ENCODE measurements at regions not wholly inside any gene's neighbourhood (a gene's known extent, or its start where the extent isn't known, plus 50 kb on each side); places are given as distances from the start of the nearest gene placed in this dataset.

- no peak for DNase-seq
These were observed 158.0 kb upstream of the IL12A start for GRCh38 chr3:159830523-159831154.

DNA sequence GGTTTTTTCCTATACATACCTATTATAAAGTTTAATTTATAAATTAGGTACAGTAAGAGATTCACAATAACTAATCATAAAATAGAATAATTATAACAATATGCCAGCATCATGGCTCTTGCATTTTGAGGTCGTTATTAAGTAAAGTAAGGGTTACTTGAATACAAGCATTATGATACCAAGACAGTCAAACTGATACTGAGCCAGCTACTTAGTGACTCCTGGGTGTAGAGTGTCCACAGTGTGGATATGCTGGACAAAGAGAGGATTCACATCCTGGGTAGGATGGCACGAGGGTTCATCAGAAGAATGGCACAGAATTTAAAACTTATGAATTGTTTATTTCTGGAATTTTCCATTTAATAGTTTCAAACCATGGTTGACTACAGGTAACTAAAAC is 157.2 kb upstream of the IL12A start:
- no peak for DNase-seq

DNA sequence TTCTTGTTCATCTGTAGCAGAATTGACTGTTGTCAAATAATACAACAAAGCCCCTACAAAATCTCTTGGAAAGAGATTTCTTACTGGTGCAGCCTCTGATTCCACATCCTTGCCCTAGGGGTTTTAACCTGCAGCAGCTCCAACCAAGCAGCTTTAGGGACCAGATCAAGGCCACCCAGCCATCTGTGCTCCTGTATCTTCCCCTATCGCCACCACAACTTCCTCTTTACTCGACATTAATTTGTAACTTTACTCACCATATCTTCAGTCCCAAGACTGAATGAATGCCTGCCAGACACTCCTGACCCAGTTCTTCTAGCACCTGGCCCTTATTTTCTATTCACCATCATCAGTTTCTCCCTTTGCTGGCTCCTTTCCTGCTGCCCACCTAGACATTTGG is 156.6 kb upstream of the IL12A start:
- DNase-seq, result no peak

GRCh38 chr3:159835126-159835525 is 153.5 kb upstream of the IL12A start:
- DNase-seq, result no peak

DNA sequence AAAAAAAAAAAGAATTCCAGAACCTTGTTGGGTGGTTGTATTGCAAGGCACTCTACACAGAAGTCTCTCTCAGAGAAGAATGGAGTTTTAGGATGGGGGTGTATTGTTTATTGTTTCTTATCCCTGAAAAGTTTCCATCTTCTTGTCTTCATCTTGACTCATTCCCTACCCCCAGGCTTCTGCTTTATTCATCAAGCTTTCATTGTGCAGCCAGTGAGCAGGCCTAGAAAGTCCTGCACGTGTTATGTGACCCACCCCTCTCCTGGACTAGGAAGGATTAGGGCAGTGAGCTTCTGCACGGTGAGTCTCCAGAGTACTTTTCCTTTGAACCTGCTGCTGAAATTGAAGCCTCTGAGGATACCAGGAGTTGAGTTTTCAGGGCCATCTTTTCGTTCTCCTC is 150.9 kb upstream of the IL12A start:
- DNase-seq, result peak in 1 of 2 experiments; percentile 30

GRCh38 chr3:159838938-159839337 is 149.7 kb upstream of the IL12A start:
- no peak for DNase-seq

GRCh38 chr3:159839561-159840379 is 148.9 kb upstream of the IL12A start, which contains the start of gene SCHIP1:
SCHIP1 (plus strand) TSS chr3:159839861.
- DNase-seq, result peak; percentile 96 to 98

- DNase-seq, result peak in 1 of 2 experiments; percentile 28
These were observed 147.8 kb upstream of the IL12A start for GRCh38 chr3:159840703-159841299.

- DNase-seq, result peak; percentile 41 to 78
These were observed 146.9 kb upstream of the IL12A start for GRCh38 chr3:159841766-159842165.

- DNase-seq, result no peak
These were observed 144.6 kb upstream of the IL12A start for GRCh38 chr3:159843840-159844730.

DNA sequence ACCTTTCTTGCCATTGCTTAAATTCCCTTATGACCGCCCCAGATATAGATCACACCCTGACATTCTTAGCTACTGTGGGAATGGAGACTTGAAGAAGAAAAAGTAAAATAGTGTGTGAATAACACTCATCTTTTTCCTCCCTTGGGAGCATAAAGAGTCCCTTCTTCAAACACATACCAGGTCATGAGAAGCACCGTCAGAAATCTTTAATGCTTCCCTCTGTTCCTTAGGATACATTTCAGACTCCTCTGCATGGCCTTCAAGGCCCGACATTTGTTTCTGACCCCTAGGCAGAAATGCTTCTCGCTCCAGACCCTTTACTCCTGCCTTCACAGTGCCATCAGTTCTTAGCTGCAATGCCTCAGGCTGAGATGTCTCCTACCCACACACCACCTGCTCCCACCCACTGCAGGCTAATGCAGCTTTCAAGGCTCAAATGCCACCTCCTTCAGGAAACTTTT is 143.8 kb upstream of the IL12A start:
- no peak for DNase-seq

DNA sequence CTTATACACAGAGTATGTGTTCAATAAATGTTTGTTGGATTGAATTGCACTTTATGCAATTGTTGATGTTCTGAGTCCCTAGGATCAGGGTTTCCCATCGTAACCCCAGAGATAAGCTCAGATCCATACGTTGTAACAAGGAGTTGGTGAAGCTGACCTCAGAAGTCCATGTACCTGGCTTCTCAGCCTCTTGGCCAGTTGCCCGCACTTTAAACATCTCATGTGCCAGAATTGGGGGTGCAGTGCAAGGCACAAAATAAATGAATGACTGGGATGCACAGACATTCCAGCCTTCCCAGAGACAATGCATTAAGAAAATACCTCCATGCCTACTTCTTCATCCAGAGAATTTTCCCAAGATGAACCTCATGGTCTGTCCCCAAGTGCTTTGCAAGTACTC is 142.9 kb upstream of the IL12A start:
- no peak for DNase-seq

GRCh38 chr3:159846255-159846654 is 142.4 kb upstream of the IL12A start:
- no peak for DNase-seq

GRCh38 chr3:159848348-159849118 is 140.1 kb upstream of the IL12A start:
- peak; percentile 43 to 91 for DNase-seq

DNA sequence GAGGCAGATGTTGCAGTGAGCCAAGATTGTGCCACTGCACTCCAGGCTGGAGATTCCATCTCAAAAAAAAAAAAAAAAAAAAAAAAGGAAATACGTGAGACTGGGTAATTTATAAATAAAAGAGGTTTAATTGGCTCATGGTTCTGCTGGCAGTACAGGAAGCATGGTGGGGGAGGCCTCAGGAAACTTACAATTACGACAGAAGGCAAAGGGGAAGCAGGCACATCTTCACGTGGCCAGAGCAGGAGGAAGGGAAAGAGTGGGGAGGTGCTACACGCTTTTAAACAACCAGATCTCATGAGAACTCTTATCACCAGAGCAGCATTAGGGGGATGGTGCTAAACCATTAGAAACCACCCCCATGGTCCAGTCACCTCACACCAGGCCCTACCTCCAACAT is 138.2 kb upstream of the IL12A start:
- DNase-seq, result no peak

DNA sequence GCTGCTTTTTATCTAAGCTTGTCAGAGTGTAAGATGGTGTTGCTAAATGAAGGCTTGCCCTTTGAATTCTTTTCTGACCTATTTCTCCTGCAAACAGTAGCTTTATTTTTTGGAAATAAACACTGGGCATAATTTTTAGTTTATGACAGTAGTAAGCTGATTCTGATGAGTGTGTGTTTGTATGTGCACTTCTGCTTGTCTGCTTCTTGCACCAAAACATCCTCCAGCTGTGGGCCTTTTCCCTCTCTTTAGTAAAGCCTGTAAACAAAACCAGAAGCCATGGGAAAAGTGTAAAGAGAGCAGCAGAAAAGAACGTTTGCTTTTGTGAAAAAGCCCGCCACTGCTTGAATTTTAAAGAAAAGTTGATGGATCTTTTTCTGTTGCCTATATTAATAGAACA is 136.4 kb upstream of the IL12A start:
- no peak for DNase-seq

GRCh38 chr3:159852821-159853505 is 135.7 kb upstream of the IL12A start:
- peak; percentile 80 to 82 for DNase-seq

- no peak for DNase-seq
These were observed 135.2 kb upstream of the IL12A start for GRCh38 chr3:159853506-159853864.

DNA sequence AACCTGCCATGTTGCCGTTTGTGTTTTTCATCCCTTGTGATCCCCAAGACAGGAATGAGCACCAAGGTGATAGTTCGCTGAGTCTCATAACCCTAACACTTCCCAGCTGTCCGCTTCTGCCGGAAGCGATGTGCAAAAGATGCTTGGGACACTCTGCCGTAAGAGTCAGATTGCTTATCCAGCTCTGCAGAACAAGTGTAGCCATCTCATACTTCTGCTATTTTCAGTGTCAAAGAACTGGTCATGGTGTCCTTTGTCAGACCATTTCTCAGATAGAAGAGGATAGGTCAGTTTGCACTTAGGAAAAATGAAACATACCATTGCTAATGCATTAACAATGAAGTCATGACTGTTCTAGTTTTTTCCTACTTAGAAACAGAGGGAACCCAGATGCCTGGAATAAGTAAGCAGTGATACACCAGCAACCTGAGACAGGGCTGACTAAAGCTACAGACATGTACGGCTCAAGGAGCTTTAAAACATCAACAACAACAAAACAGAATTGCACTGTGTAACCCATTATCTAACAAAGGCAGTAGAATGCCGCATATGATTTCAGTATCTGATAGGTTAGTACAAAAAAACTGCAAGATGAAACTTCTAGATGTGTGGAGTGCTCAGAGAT is 134.0 kb upstream of the IL12A start:
- DNase-seq, result no peak

DNA sequence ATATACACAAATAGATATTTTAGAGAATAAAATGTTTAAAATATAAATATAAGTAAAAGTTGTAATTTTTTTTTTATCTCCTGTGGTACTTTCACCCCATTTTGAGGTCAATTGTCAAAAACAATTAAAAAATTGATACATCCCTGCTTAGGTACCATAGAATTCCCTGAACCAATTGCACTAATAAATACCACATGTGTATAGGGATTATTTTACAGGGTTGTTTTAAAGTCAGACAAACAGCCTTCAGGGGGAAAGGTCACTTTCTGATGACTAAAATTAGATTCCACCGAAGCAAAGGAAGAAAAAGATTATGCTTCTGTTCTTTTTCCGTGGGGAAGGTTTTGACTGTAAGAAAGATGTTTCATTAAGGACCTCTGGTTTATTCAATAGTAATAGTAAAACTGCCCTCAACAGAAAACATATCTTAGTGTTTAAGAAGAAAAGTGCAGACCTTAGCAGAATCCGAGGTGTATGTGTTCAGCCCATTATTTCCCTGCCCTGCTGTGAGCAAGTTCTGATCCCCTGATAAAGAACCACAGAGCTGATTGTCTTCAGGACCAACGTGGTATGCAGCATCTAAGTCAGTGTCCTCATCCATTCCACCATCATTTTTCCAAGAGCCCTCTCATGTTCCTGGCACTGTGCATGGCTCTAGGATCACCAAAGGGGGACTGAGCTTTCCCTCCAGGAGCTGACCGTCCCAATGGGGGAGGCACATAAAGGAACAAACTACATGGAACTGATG is 132.9 kb upstream of the IL12A start:
- DNase-seq, result no peak
